ENCODE measurements at regions not wholly inside any gene's neighbourhood (a gene's known extent, or its start where the extent isn't known, plus 50 kb on each side); places are given as distances from the start of the nearest gene placed in this dataset.

DNA sequence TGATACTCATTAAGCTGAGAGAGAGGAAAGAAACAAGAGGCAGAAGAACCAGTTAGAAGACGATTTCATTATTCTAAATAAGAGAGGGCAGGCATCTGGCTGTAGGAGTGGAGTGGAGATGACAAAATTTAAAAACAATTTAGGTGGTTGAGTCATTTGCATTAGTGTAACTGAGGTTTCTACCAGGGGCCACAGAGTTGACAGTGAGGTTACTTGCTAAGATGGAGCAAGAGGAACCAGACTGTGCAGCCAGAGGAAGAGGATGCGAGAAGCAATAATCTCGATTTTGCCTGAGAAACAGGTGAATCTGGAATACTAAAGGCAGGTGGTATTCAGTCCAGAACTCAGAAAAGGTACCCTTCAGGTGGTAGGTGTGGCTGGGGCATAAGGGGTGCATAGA, 491.9 kb downstream of the MID1IP1 start:
- H3K27ac ChIP-seq (ENCODE audit: insufficient read depth, low read length) = no peak overlapping the region
- in situ Hi-C loops (cut with MboI; ENCODE audit: low sequenced_read_pairs) (no loop called here), dilution Hi-C loops (cut with HindIII; ENCODE audit: low sequenced_read_pairs, unreplicated experiment) (no loop called here), intact Hi-C loops (cut with micrococcal nuclease) (no loop called here)
- H3K4ac ChIP-seq (ENCODE audit: low read depth, low read length) = no peak overlapping the region
- H4K91ac ChIP-seq (ENCODE audit: insufficient read depth, low read depth, low read length) = no peak overlapping the region
- no peak overlapping the region for H2BK5ac ChIP-seq (ENCODE audit: low read depth, low read length, poor library complexity, severe bottlenecking)
- no peak overlapping the region for H3K14ac ChIP-seq (replicated peaks; ENCODE audit: low read depth, low read length)
- no peak overlapping the region for H2BK120ac ChIP-seq (ENCODE audit: low read depth, low read length)
- no peak for DNase-seq
- ChIA-PET CTCF (no interaction called here), POLR2A (ENCODE audit: unreplicated experiment) (no interaction called here)
- H3K4me1 ChIP-seq (ENCODE audit: control insufficient read depth, insufficient read depth, low read length) = no peaks in the 10 kb centered on the region
- H2AK9ac ChIP-seq (replicated peaks; ENCODE audit: low read depth, low read length, poor library complexity) = no peak overlapping the region
- H3K36me3 ChIP-seq (ENCODE audit: control insufficient read depth, insufficient read depth, low read length) = no peaks in the 10 kb centered on the region
- H4K8ac ChIP-seq (ENCODE audit: low read depth in 2 of 2, low read length in 2 of 2) = no peak overlapping the region
- no peak overlapping the region for H2AK5ac ChIP-seq (ENCODE audit: low read depth, low read length)
- H3K9me3 ChIP-seq (ENCODE audit: control insufficient read depth, insufficient read depth, low read length) = no peaks in the 10 kb centered on the region
- H3K4me2 ChIP-seq (ENCODE audit: low read depth, low read length) = no peak overlapping the region
- no peak for ATAC-seq (ENCODE audit: low read depth)
- H4K20me1 ChIP-seq (ENCODE audit: insufficient read depth, low read length) = no peaks in the 10 kb centered on the region
- H4K5ac ChIP-seq (ENCODE audit: low read depth, low read length) = no peak overlapping the region
- no peaks in the 10 kb centered on the region for H3K79me1 ChIP-seq (ENCODE audit: low read depth in 1 of 2, low read length in 2 of 2)
- H3K4me3 ChIP-seq (ENCODE audit: insufficient read depth, low read depth, low read length) = no peak overlapping the region
- no peak overlapping the region for H3K23ac ChIP-seq (ENCODE audit: low read depth, low read length)
- no peak overlapping the region for H3K9ac ChIP-seq (ENCODE audit: low read depth, low read length)
- BruUV-seq (replicated peaks) = no TSS peak
- WGBS, 2 experiments (ENCODE audit: extremely low coverage in 2 of 2, insufficient read length in 1 of 2) = 83% methylated on average over 1 of the region's 3 CpGs; no CpG with 5 or more reads in 1 of the 2 experiments
- no peak overlapping the region for H3K18ac ChIP-seq (ENCODE audit: low read depth, low read length)
- H3K27me3 ChIP-seq (ENCODE audit: control insufficient read depth, insufficient read depth, low read length) = peaks cover 4% of the 10 kb centered on the region; the same call in 1 of the 2 replicates
- no peak overlapping the region for H2BK20ac ChIP-seq (ENCODE audit: low read depth, low read length)
- H3K56ac ChIP-seq (ENCODE audit: extremely low read depth, insufficient read depth, low read length) = no peak overlapping the region
- TF ChIP-seq BHLHE40 (IDR thresholded peaks at IDR 0.05; ENCODE audit: low read depth, low read length) (no peak), RCOR1 (IDR thresholded peaks at IDR 0.05; ENCODE audit: insufficient replicate concordance, low read length) (no peak), POLR2A (IDR thresholded peaks at IDR 0.05; ENCODE audit: low read depth, low read length) (no peak), CEBPB (IDR thresholded peaks at IDR 0.05; ENCODE audit: low read depth, low read length) (no peak), MAZ (IDR thresholded peaks at IDR 0.05; ENCODE audit: borderline replicate concordance, low read depth, low read length) (no peak), MAFK (IDR thresholded peaks at IDR 0.05; ENCODE audit: low read depth, low read length) (no peak), SMC3 (IDR thresholded peaks at IDR 0.05; ENCODE audit: low read depth, low read length) (no peak), NFE2L2 (IDR thresholded peaks at IDR 0.05; ENCODE audit: low read depth, low read length) (no peak), RAD21 (IDR thresholded peaks at IDR 0.05; ENCODE audit: low read length) (no peak), MXI1 (IDR thresholded peaks at IDR 0.05; ENCODE audit: borderline replicate concordance, low read depth, low read length) (no peak), FOS (IDR thresholded peaks at IDR 0.05; ENCODE audit: low read depth, low read length) (no peak), RFX5 (IDR thresholded peaks at IDR 0.05; ENCODE audit: low read depth, low read length) (no peak), CHD1 (IDR thresholded peaks at IDR 0.05; ENCODE audit: low read depth, low read length) (no peak)
- TF ChIP-seq, protein P1, sequence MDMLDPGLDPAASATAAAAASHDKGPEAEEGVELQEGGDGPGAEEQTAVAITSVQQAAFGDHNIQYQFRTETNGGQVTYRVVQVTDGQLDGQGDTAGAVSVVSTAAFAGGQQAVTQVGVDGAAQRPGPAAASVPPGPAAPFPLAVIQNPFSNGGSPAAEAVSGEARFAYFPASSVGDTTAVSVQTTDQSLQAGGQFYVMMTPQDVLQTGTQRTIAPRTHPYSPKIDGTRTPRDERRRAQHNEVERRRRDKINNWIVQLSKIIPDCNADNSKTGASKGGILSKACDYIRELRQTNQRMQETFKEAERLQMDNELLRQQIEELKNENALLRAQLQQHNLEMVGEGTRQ (IDR thresholded peaks at IDR 0.05; ENCODE audit: low read depth, low read length) = no peak
- TF ChIP-seq, protein P2, sequence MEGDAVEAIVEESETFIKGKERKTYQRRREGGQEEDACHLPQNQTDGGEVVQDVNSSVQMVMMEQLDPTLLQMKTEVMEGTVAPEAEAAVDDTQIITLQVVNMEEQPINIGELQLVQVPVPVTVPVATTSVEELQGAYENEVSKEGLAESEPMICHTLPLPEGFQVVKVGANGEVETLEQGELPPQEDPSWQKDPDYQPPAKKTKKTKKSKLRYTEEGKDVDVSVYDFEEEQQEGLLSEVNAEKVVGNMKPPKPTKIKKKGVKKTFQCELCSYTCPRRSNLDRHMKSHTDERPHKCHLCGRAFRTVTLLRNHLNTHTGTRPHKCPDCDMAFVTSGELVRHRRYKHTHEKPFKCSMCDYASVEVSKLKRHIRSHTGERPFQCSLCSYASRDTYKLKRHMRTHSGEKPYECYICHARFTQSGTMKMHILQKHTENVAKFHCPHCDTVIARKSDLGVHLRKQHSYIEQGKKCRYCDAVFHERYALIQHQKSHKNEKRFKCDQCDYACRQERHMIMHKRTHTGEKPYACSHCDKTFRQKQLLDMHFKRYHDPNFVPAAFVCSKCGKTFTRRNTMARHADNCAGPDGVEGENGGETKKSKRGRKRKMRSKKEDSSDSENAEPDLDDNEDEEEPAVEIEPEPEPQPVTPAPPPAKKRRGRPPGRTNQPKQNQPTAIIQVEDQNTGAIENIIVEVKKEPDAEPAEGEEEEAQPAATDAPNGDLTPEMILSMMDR (conservative IDR thresholded peaks at IDR 0.05; ENCODE audit: low read depth, low read length) = no peak
- TF ChIP-seq, protein P3, sequence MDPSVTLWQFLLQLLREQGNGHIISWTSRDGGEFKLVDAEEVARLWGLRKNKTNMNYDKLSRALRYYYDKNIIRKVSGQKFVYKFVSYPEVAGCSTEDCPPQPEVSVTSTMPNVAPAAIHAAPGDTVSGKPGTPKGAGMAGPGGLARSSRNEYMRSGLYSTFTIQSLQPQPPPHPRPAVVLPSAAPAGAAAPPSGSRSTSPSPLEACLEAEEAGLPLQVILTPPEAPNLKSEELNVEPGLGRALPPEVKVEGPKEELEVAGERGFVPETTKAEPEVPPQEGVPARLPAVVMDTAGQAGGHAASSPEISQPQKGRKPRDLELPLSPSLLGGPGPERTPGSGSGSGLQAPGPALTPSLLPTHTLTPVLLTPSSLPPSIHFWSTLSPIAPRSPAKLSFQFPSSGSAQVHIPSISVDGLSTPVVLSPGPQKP (IDR thresholded peaks at IDR 0.05; ENCODE audit: borderline replicate concordance, low read depth, low read length) = no peak
- H2BK15ac ChIP-seq (ENCODE audit: low read depth, low read length) = no peak overlapping the region
- no peak overlapping the region for H2AFZ ChIP-seq (replicated peaks; ENCODE audit: low read length, poor library complexity)
- no peaks in the 10 kb centered on the region for H3K9me1 ChIP-seq (ENCODE audit: insufficient read depth, low read length)

All from IMR-90 (cell line).